Omental fat pad (tissue), 3 donors: ENCODE measurements at regions not wholly inside any gene's neighbourhood (a gene's known extent, or its start where the extent isn't known, plus 50 kb on each side); places are given as distances from the start of the nearest gene placed in this dataset.
"Not testable (repeated sequence)": the region's sequence is repeated elsewhere in the genome, so short reads cannot be mapped to it uniquely, and the experiment has no call there.

Experiments used
- ATAC-seq: fragments of 150-250 bp; one replicate; pipeline ENCODE4 v1.9.1; 2016; ENCODE audit warnings: mild to moderate bottlenecking, moderate library complexity; ENCODE audit not compliant: low FRiP score
- DNase-seq: peaks from one replicate; pipeline ENCODE4 v3.0.0-alpha.2; 2019; ENCODE audit warnings: low spot score
- TF ChIP-seq, protein P1 (sequence below), 3 donors: fragments of 450-650 bp; IDR thresholded peaks; one replicate each; pipeline ENCODE4 v1.5.1; 2016 to 2017; ENCODE audit warnings: antibody characterized with exemption in 3 of 3, mild to moderate bottlenecking in 3 of 3, moderate library complexity in 2 of 3

DNA sequence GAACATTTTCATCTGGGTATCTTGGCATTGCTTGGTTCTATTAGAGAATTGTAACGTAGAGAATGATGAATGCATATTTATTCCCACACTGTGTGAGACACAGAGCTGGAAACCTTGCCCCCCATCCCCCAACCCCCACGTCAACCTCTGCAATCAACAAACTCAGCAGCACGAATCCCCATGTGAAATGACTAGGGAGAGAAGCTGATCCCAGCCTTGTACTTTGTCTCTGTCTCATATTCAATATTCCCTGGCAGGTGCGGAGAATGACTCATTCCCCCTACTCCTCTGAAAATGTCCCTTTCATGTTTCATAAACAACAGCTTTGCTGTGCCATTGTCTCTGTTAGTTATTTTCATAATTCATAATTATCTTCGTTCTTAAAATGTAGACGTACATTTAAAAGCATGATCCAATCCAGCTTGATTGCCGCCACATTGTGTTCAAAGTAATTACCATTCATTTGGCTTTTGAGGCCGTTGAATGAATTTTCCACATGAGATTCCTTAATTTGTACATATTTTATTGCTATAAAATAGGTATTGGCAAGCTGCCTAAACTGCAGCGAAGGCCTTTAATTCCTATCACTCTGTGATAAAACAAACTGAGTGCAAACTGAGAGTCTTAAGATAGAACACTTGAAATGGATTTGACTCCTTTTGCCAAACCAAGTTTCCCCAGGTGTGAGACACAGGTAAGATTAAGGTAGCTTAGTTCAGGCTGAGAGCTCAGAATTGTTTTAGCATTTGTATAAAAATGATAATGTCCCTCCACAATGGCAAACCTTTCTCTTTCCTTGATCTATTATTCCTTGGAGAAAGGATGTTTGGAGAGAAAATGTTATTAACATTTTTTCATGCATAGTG is 920.2 kb downstream of the TYW1 start:
- ATAC-seq (no peak), DNase-seq (no peak)
- TF ChIP-seq, protein P1, sequence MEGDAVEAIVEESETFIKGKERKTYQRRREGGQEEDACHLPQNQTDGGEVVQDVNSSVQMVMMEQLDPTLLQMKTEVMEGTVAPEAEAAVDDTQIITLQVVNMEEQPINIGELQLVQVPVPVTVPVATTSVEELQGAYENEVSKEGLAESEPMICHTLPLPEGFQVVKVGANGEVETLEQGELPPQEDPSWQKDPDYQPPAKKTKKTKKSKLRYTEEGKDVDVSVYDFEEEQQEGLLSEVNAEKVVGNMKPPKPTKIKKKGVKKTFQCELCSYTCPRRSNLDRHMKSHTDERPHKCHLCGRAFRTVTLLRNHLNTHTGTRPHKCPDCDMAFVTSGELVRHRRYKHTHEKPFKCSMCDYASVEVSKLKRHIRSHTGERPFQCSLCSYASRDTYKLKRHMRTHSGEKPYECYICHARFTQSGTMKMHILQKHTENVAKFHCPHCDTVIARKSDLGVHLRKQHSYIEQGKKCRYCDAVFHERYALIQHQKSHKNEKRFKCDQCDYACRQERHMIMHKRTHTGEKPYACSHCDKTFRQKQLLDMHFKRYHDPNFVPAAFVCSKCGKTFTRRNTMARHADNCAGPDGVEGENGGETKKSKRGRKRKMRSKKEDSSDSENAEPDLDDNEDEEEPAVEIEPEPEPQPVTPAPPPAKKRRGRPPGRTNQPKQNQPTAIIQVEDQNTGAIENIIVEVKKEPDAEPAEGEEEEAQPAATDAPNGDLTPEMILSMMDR (IDR thresholded peaks at IDR 0.05) = no peak

DNA sequence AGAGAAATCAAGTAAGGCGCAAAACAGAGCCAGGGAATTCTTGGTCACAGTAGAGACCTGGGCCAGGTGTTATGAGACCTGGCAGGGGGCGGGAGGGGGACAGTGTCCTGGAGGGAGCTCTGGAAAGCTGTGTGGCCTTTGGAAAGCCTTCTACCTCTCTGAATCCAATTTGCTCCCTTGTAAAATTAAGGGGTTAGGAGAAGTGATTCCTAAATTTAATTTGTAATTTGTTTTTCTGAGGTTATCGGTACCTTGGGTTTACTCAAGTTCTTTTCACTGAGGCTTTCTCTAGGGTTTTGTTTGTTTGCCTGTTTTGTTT is 920.8 kb downstream of the TYW1 start:
- ATAC-seq = no peak
- TF ChIP-seq, protein P1 (IDR thresholded peaks at IDR 0.05) = no peak

GRCh38 chr7:67918158-67918557 is 921.5 kb downstream of the TYW1 start:
- ATAC-seq (no peak), DNase-seq (no peak)
- TF ChIP-seq, protein P1 (IDR thresholded peaks at IDR 0.05) = no peak

More for the DNA sequence above, 920.8 kb downstream of the TYW1 start:
- no peak for DNase-seq

GRCh38 chr7:67923286-67923685 is 926.7 kb downstream of the TYW1 start:
- TF ChIP-seq, protein P1 (IDR thresholded peaks at IDR 0.05) = no peak
- ATAC-seq (no peak), DNase-seq (no peak)

DNA sequence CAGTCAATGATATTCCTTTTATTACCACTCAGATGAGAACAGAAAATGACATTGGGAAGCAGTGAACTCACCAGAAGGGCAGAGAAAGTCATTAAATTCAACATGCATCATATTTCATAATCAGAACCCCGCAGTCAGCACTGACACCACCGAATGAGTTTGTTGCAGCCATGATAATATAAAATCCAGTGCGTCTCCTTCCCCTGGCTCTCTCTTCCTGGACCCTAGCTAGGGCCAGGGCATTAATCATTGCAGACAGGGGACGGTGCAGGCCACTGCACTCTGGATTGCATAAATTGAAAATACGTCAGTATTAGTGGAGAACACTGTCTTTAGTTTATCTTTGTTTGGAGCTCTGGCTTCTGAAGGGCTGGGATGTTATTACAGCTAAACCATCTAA is 931.5 kb downstream of the TYW1 start:
- TF ChIP-seq, protein P1 (IDR thresholded peaks at IDR 0.05) = no peak
- DNase-seq (no peak), ATAC-seq (no peak)

- not testable (repeated sequence) for DNase-seq, ATAC-seq
These were observed 939.8 kb downstream of the TYW1 start for GRCh38 chr7:67936447-67936846.

DNA sequence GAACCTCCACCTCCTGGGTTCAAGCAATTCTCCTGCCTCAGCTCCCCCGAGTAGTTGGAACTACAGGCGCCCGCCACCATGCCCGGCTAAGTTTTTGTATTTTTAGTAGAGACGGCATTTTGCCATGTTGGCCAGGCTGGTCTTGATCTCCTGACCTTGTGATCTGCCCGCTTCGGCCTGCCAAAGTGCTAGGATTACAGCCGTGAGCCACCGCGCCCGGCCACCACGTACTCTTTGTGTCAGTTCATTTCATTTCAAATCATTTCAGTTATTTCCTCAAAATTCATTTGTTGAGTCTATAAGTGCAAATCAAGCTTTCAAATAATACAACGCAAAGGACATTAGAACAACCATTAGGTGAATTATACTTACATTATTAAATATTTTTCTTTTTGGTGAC is 943.8 kb downstream of the TYW1 start:
- TF ChIP-seq, protein P1 (IDR thresholded peaks at IDR 0.05) = no peak
- DNase-seq (no peak), ATAC-seq (no peak)
